CD4-positive, alpha-beta T cell treated with Interleukin-1 beta for 1 hour (primary cell): ENCODE measurements at regions not wholly inside any gene's neighbourhood (a gene's known extent, or its start where the extent isn't known, plus 50 kb on each side); places are given as distances from the start of the nearest gene placed in this dataset.

Source experiments
- DNase-seq, 2 donors: peaks; one replicate each; pipeline ENCODE4 v3.0.0-alpha.2; 2020 to 2022

GRCh38 chr12:126648074-126648473 is 1582.8 kb downstream of the AACS start:
- no peak for DNase-seq

GRCh38 chr12:126651133-126651532 is 1585.9 kb downstream of the AACS start:
- no peak for DNase-seq

GRCh38 chr12:126663304-126664094 is 1598.3 kb downstream of the AACS start:
- no peak for DNase-seq

GRCh38 chr12:126667339-126667738 is 1599.6 kb upstream of the TMEM132C start:
- no peak for DNase-seq

GRCh38 chr12:126668538-126668937 is 1598.4 kb upstream of the TMEM132C start:
- no peak for DNase-seq

- DNase-seq: no peak
Measured at GRCh38 chr12:126668961-126669360, 1598.0 kb upstream of the TMEM132C start.

GRCh38 chr12:126676434-126676833 is 1590.5 kb upstream of the TMEM132C start:
- no peak for DNase-seq

GRCh38 chr12:126681676-126682075 is 1585.3 kb upstream of the TMEM132C start:
- no peak for DNase-seq

GRCh38 chr12:126684703-126685102 is 1582.3 kb upstream of the TMEM132C start:
- DNase-seq: no peak

GRCh38 chr12:126685636-126686035 is 1581.3 kb upstream of the TMEM132C start:
- no peak for DNase-seq

GRCh38 chr12:126688556-126688955 is 1578.4 kb upstream of the TMEM132C start:
- DNase-seq: no peak

GRCh38 chr12:126700096-126700495 is 1566.9 kb upstream of the TMEM132C start:
- no peak for DNase-seq

GRCh38 chr12:126704609-126705008 is 1562.4 kb upstream of the TMEM132C start:
- DNase-seq: no peak

- no peak for DNase-seq
Measured at GRCh38 chr12:126706300-126706699, 1560.7 kb upstream of the TMEM132C start.

- DNase-seq: peak in 1 of 2 donors; percentile 5
Measured at GRCh38 chr12:126708492-126708896, 1558.5 kb upstream of the TMEM132C start.

GRCh38 chr12:126718365-126718764 is 1548.6 kb upstream of the TMEM132C start:
- no peak for DNase-seq

GRCh38 chr12:126719912-126720705 is 1546.9 kb upstream of the TMEM132C start:
- DNase-seq: no peak

- DNase-seq: no peak
Measured at GRCh38 chr12:126726481-126727217, 1540.3 kb upstream of the TMEM132C start.

- DNase-seq: no peak
Measured at GRCh38 chr12:126727218-126728075, 1539.5 kb upstream of the TMEM132C start.

GRCh38 chr12:126734296-126734695 is 1532.7 kb upstream of the TMEM132C start:
- DNase-seq: no peak

- DNase-seq: no peak
Measured at GRCh38 chr12:126734710-126735109, 1532.3 kb upstream of the TMEM132C start.

GRCh38 chr12:126741536-126742240 is 1525.3 kb upstream of the TMEM132C start:
- DNase-seq: no peak
